ENCODE measurements at regions not wholly inside any gene's neighbourhood (a gene's known extent, or its start where the extent isn't known, plus 50 kb on each side); places are given as distances from the start of the nearest gene placed in this dataset.

DNA sequence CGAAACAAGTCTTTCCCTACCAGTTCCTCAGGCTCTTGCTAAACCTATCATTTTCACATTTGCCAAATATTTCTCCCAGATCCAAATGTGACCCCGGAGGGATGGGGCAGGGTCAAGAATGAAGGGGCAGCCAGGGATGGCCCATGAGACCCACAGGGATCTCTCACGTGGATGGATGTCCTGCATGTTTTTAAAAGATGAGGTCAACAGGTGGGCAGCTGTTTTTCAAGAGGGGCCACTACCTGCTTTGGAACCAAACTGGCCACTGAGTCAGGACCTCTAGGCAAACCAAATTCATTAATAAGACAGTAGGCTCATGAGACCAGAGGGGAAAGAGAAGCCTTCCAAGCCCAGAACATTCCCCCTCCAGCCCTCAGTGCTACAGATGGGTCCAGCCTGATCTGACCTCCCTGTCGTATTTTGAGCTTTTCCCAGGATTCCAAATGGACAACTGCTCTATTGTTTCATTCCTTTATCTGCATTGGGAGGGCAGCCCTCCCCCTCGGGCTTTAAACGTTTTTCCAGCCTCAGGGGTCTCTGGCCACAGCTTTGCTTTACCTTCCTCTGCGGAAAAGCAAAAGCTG is 252.5 kb upstream of the IRF2BP2 start:
- RAD21 ChIA-PET (ENCODE audit: low non-redundant PET in 1 of 2, low total read pairs in 2 of 2, uncharacterized antibody in 2 of 2, unreplicated experiment in 2 of 2): no interaction called here
- Histone ChIP-seq H4K20me1 (ENCODE audit: insufficient read depth) (no peaks in the 10 kb centered on the region), H3K9me3 (ENCODE audit: control insufficient read depth in 1 of 2, insufficient read depth in 1 of 2, low read depth in 1 of 2, low read length in 2 of 2) (peaks cover 0 to 4% of the 10 kb centered on the region in 2 experiments; a peak in 1 of 4 replicates), H3K9ac (ENCODE audit: low read length) (no peak overlapping the region), H3K9me2 (ENCODE audit: insufficient read depth) (no peaks in the 10 kb centered on the region), H3K36me3 (ENCODE audit: control insufficient read depth in 1 of 2, insufficient read depth in 2 of 2, low read length in 2 of 2) (no peaks in the 10 kb centered on the region), H3K27ac (ENCODE audit: low read depth, low read length) (no peak overlapping the region), H3K4me3 (replicated peaks in 1 of 2; ENCODE audit: low read depth in 1 of 2, low read length in 2 of 2) (no peak overlapping the region), H3K4me1 (ENCODE audit: control insufficient read depth in 1 of 2, insufficient read depth in 2 of 2, low read length in 2 of 2) (peaks cover 5 to 19% of the 10 kb centered on the region in 2 experiments; a peak in 3 of 4 replicates), H3K4me2 (ENCODE audit: low read length) (no peak overlapping the region), H3K27me3 (ENCODE audit: insufficient read depth, low read length) (no peaks in the 10 kb centered on the region), H3K79me2 (ENCODE audit: insufficient read depth, low read length) (no peaks in the 10 kb centered on the region), H2AFZ (ENCODE audit: low read depth, low read length, poor library complexity, severe bottlenecking) (no peak overlapping the region)
- intact Hi-C loops (cut with micrococcal nuclease): loop anchor here (10.0 kb wide), 1 partner anchor 118 kb away; no protein-coding TSS in a partner anchor
- CTCF ChIA-PET: no interaction called here
- BruUV-seq (replicated peaks): no TSS peak
- TF ChIP-seq JUND (IDR thresholded peaks at IDR 0.05) (no peak), FOSL1 (IDR thresholded peaks at IDR 0.05; ENCODE audit: low read depth) (no peak), SP1 (IDR thresholded peaks at IDR 0.05; ENCODE audit: low read depth) (no peak), EZH2phosphoT487 (IDR thresholded peaks at IDR 0.05; ENCODE audit: borderline replicate concordance) (no peak), CBX3 (IDR thresholded peaks at IDR 0.05; ENCODE audit: low read depth) (no peak), EZH2 (IDR thresholded peaks at IDR 0.05) (no peak), ZFX (IDR thresholded peaks at IDR 0.05) (no peak), REST (IDR thresholded peaks at IDR 0.05; ENCODE audit: low read depth) (no peak), RAD21 (IDR thresholded peaks at IDR 0.05; ENCODE audit: low read depth) (no peak), ELF1 (IDR thresholded peaks at IDR 0.05; ENCODE audit: borderline replicate concordance, low read depth) (no peak), POLR2A (IDR thresholded peaks at IDR 0.05; ENCODE audit: borderline replicate concordance, extremely low read depth, insufficient read depth, insufficient read length) (no peak), CEBPB (IDR thresholded peaks at IDR 0.05; ENCODE audit: low read depth) (no peak), SIN3A (IDR thresholded peaks at IDR 0.05; ENCODE audit: low read depth) (no peak), YY1 (IDR thresholded peaks at IDR 0.05; ENCODE audit: extremely low read depth, insufficient replicate concordance, low read depth, low read length) (no peak), ZNF274 (IDR thresholded peaks at IDR 0.05; ENCODE audit: low read depth, low read length) (no peak), TCF7L2 (IDR thresholded peaks at IDR 0.05; ENCODE audit: borderline replicate concordance, extremely low read depth, insufficient read depth, insufficient read length) (no peak), POLR2AphosphoS5 (IDR thresholded peaks at IDR 0.05; ENCODE audit: low read depth, low read length) (no peak)
- TF ChIP-seq, protein P1, sequence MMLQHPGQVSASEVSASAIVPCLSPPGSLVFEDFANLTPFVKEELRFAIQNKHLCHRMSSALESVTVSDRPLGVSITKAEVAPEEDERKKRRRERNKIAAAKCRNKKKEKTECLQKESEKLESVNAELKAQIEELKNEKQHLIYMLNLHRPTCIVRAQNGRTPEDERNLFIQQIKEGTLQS (IDR thresholded peaks at IDR 0.05): no peak
- TF ChIP-seq, protein P2, sequence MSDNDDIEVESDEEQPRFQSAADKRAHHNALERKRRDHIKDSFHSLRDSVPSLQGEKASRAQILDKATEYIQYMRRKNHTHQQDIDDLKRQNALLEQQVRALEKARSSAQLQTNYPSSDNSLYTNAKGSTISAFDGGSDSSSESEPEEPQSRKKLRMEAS (IDR thresholded peaks at IDR 0.05): no peak
- no peak for DNase-seq (ENCODE audit: low read depth, low spot score)
- ATAC-seq: no peak
- POLR2A ChIA-PET: no interaction called here
